Muscle of leg (tissue), 3 donors: ENCODE measurements at regions not wholly inside any gene's neighbourhood (a gene's known extent, or its start where the extent isn't known, plus 50 kb on each side); places are given as distances from the start of the nearest gene placed in this dataset.
"Not testable (repeated sequence)": the region's sequence is repeated elsewhere in the genome, so short reads cannot be mapped to it uniquely, and the experiment has no call there.

Experiments
- DNase-seq: peaks from one replicate; pipeline ENCODE4 v3.0.0; 2013
- H3K27ac ChIP-seq: one replicate; pipeline ENCODE4 v1.5.1; 2013; ENCODE audit warnings: mild to moderate bottlenecking, low read length, control low read depth
- H3K27me3 ChIP-seq: one replicate; pipeline ENCODE4 v1.6.1; 2013; ENCODE audit warnings: low read length; ENCODE audit not compliant: control insufficient read depth, insufficient read depth
- H3K36me3 ChIP-seq: one replicate; pipeline ENCODE4 v1.6.1; 2013; ENCODE audit warnings: low read length; ENCODE audit not compliant: control insufficient read depth, insufficient read depth
- H3K4me1 ChIP-seq: one replicate; pipeline ENCODE4 v1.6.1; 2013; ENCODE audit warnings: low read length; ENCODE audit not compliant: control insufficient read depth, insufficient read depth
- H3K4me3 ChIP-seq: one replicate; pipeline ENCODE4 v1.5.1; 2013; ENCODE audit warnings: low read length, control low read depth
- H3K9me3 ChIP-seq: replicated peaks from 2 replicates; pipeline ENCODE4 v1.6.1; 2013; ENCODE audit warnings: low read depth, low read length; ENCODE audit not compliant: control insufficient read depth
- WGBS: methylation state at CpG from one replicate; pipeline ENCODE4 v1.1.5; 2013; ENCODE audit warnings: missing lambda C conversion rate; ENCODE audit not compliant: insufficient coverage; 5-methylcytosine and 5-hydroxymethylcytosine counted together

GRCh38 chr5:57727591-57727990 is 245.0 kb upstream of the ACTBL2 start:
- peak; percentile 52 for DNase-seq
- no peak overlapping the region for H3K4me3 ChIP-seq
- no peak overlapping the region for H3K27ac ChIP-seq
- no peaks in the 10 kb centered on the region for H3K4me1 ChIP-seq
- no peaks in the 10 kb centered on the region for H3K36me3 ChIP-seq
- no peaks in the 10 kb centered on the region for H3K9me3 ChIP-seq
- no peaks in the 10 kb centered on the region for H3K27me3 ChIP-seq

- no peaks in the 10 kb centered on the region for H3K9me3 ChIP-seq
- no peaks in the 10 kb centered on the region for H3K27me3 ChIP-seq
- H3K4me3 ChIP-seq, result no peak overlapping the region
- H3K36me3 ChIP-seq, result no peaks in the 10 kb centered on the region
- H3K27ac ChIP-seq, result no peak overlapping the region
- no peak for DNase-seq
- H3K4me1 ChIP-seq, result no peaks in the 10 kb centered on the region
- 58% methylated on average over 4 of the region's 7 CpGs for WGBS
These were observed 243.3 kb upstream of the ACTBL2 start for GRCh38 chr5:57725658-57726504.

- WGBS, result 86% methylated on average over 2 of the region's 2 CpGs
- no peak overlapping the region for H3K27ac ChIP-seq
- H3K4me1 ChIP-seq, result no peaks in the 10 kb centered on the region
- H3K36me3 ChIP-seq, result no peaks in the 10 kb centered on the region
- H3K9me3 ChIP-seq, result no peaks in the 10 kb centered on the region
- no peak for DNase-seq
- no peak overlapping the region for H3K4me3 ChIP-seq
- no peaks in the 10 kb centered on the region for H3K27me3 ChIP-seq
These were observed 242.2 kb upstream of the ACTBL2 start for GRCh38 chr5:57724836-57725235.

- whole genome bisulfite sequencing, result no CpG with 5 or more reads among the region's 4 CpGs
- peak; percentile 40 for DNase-seq
- Histone ChIP-seq H3K36me3 (no peaks in the 10 kb centered on the region), H3K4me1 (no peaks in the 10 kb centered on the region), H3K27me3 (no peaks in the 10 kb centered on the region), H3K27ac (no peak overlapping the region), H3K9me3 (no peaks in the 10 kb centered on the region), H3K4me3 (no peak overlapping the region)
These were observed 238.6 kb upstream of the ACTBL2 start for GRCh38 chr5:57721226-57721625.

- no peak overlapping the region for H3K4me3 ChIP-seq
- H3K4me1 ChIP-seq, result no peaks in the 10 kb centered on the region
- no peaks in the 10 kb centered on the region for H3K27me3 ChIP-seq
- no peak for DNase-seq
- H3K27ac ChIP-seq, result no peak overlapping the region
- no peaks in the 10 kb centered on the region for H3K36me3 ChIP-seq
- 89% methylated on average over 3 of the region's 4 CpGs for WGBS
- no peaks in the 10 kb centered on the region for H3K9me3 ChIP-seq
These were observed 238.0 kb upstream of the ACTBL2 start for GRCh38 chr5:57720656-57721055.

- DNase-seq, result no peak
- H3K4me1 ChIP-seq, result no peaks in the 10 kb centered on the region
- no peaks in the 10 kb centered on the region for H3K27me3 ChIP-seq
- H3K36me3 ChIP-seq, result no peaks in the 10 kb centered on the region
- WGBS, result 57% methylated on average over 1 of the region's 1 CpG
- H3K27ac ChIP-seq, result no peak overlapping the region
- no peaks in the 10 kb centered on the region for H3K9me3 ChIP-seq
- no peak overlapping the region for H3K4me3 ChIP-seq
These were observed 236.6 kb upstream of the ACTBL2 start for GRCh38 chr5:57719216-57719615.

- Histone ChIP-seq H3K27ac (no peak overlapping the region), H3K9me3 (no peaks in the 10 kb centered on the region), H3K36me3 (no peaks in the 10 kb centered on the region), H3K4me1 (no peaks in the 10 kb centered on the region), H3K27me3 (no peaks in the 10 kb centered on the region), H3K4me3 (no peak overlapping the region)
- no peak for DNase-seq
- whole genome bisulfite sequencing, result no CpG with 5 or more reads among the region's 2 CpGs
These were observed 235.5 kb upstream of the ACTBL2 start for GRCh38 chr5:57718155-57718554.

- H3K9me3 ChIP-seq, result no peaks in the 10 kb centered on the region
- DNase-seq, result no peak
These were observed 234.9 kb upstream of the ACTBL2 start for GRCh38 chr5:57717555-57717954.

GRCh38 chr5:57716661-57717060 is 234.1 kb upstream of the ACTBL2 start:
- Histone ChIP-seq H3K27me3 (no peaks in the 10 kb centered on the region), H3K4me1 (no peaks in the 10 kb centered on the region), H3K36me3 (no peaks in the 10 kb centered on the region), H3K27ac (no peak overlapping the region), H3K4me3 (no peak overlapping the region), H3K9me3 (no peaks in the 10 kb centered on the region)
- DNase-seq, result no peak
- WGBS, result no CpG with 5 or more reads among the region's 3 CpGs

More at GRCh38 chr5:57717555-57717954, 234.9 kb upstream of the ACTBL2 start:
- WGBS, result no CpG with 5 or more reads among the region's 4 CpGs
- Histone ChIP-seq H3K36me3 (no peaks in the 10 kb centered on the region), H3K4me1 (no peaks in the 10 kb centered on the region), H3K4me3 (no peak overlapping the region), H3K27ac (no peak overlapping the region), H3K27me3 (no peaks in the 10 kb centered on the region)

- Histone ChIP-seq H3K27me3 (no peaks in the 10 kb centered on the region), H3K4me1 (no peaks in the 10 kb centered on the region), H3K36me3 (no peaks in the 10 kb centered on the region), H3K4me3 (no peak overlapping the region), H3K27ac (no peak overlapping the region), H3K9me3 (no peaks in the 10 kb centered on the region)
- WGBS, result no CpG with 5 or more reads among the region's 2 CpGs
- no peak for DNase-seq
These were observed 232.7 kb upstream of the ACTBL2 start for GRCh38 chr5:57715296-57715695.

- WGBS, result 100% methylated on average over 1 of the region's 3 CpGs
- not testable (repeated sequence) for H3K4me1 ChIP-seq, DNase-seq
These were observed 230.9 kb upstream of the ACTBL2 start for GRCh38 chr5:57713535-57713934.

More at GRCh38 chr5:57713535-57713934, 230.9 kb upstream of the ACTBL2 start:
- H3K36me3 ChIP-seq, H3K4me3 ChIP-seq, H3K9me3 ChIP-seq, H3K27ac ChIP-seq, H3K27me3 ChIP-seq: not testable (repeated sequence)
